EH (cell line): ENCODE measurements at regions not wholly inside any gene's neighbourhood (a gene's known extent, or its start where the extent isn't known, plus 50 kb on each side); places are given as distances from the start of the nearest gene placed in this dataset.
A peak's percentile ranks its signal among the peaks of the same experiment; 100 is the strongest.
"Not testable (repeated sequence)": the region's sequence is repeated elsewhere in the genome, so short reads cannot be mapped to it uniquely, and the experiment has no call there.

ENCODE experiments used
- DNase-seq: peaks from one replicate; pipeline ENCODE4 v3.0.0-alpha.2; 2015; ENCODE audit warnings: low read depth

DNA sequence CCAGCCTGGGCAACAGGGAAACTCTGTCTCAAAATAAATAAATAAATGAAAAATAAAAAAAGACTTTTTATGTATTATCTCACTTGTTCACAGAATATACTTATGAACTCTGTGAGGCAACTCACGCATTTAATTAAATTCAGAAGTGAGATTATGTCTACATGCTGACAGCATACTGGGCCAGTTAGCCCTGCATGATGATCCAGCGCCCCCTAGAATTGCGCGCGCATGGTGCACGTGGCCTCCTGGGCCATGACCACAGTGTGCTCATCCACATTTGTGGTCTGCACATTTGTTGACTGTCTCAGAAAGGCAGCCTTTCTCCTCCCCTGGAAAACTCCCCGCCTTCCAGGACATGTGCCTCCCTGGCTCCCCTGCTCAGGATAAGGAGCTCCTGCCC is 64.8 kb upstream of the METTL9 start:
- DNase-seq = not testable (repeated sequence)

- DNase-seq = not testable (repeated sequence)
Observed at GRCh38 chr16:21535201-21535600, 64.2 kb upstream of the METTL9 start.

DNA sequence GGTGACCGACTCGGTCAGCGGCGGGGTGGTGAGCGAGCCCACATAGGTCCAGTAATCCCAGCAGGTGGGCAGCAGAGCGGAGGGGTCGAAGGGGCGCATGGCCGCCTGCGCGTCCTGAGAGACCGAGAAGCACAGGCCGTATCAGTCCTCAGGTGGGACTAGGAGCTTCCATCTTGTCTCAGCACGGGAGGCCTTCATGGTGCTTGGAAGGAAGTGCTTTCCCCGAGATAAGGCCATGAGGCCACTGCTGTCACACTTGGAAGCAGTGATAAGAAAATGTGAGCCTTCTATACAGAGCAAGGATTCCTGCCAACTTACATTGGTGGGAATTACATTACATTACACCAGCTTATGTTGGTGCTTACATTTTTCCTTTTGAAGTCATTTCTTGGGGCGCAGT is 62.6 kb upstream of the METTL9 start:
- DNase-seq = not testable (repeated sequence)

- DNase-seq = not testable (repeated sequence)
Observed at GRCh38 chr16:21537598-21537997, 61.8 kb upstream of the METTL9 start.

DNA sequence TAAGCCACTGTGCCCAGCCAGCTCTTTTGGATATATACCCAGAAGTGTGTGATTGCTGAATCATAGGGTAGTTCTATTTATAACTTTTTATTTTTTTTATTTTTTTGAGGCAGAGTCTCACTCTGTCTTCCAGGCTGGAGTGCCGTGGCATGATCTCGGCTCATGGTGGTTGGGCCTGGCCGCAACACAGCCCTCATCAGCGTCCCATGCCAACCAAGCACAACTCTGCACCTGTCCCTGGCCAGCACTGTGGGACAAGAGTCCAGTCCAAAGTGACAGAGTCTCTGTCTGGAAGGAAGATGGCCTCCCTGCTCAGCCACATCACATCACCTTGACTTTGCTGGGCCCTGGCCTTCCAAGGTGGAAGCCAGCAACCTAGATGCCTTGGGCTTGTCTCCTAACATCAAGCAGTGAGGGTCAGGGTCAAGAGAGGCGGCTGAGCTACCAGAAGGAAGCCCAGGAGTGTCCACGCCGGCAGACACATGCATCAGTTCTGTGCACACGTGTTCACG is 60.2 kb upstream of the METTL9 start:
- not testable (repeated sequence) for DNase-seq

DNA sequence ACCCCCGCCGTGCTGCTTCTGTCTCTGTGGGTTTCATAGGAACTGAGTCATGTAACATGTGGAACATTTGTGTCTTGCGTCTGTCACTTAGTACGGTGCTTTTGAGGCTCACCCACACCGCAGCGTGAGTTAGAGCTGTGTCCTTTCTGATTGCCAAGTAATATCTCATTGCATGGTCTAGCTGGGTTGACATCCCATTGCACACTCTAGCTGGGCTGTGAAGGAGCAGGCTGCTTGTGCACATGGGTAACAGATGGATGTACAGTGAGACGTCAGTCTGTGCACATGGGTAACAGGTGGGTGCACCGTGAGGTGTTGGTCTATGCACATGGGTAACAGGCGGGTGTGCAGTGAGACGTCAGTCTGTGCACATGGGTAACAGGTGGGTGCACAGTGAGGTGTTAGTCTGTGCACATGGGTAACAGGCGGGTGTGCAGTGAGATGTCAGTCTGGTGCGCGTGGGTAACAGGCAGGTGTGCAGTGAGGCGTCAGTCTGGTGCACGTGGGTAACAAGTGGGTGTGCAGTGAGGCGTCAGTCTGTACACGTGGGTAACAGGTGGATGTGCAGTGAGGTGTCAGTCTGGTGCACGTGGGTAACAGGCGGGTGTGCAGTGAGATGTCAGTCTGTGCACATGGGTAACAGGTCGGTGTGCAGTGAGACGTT is 58.5 kb upstream of the METTL9 start:
- not testable (repeated sequence) for DNase-seq

GRCh38 chr16:21541611-21542051 is 57.7 kb upstream of the METTL9 start:
- peak; percentile 51 for DNase-seq

- not testable (repeated sequence) for DNase-seq
Observed at GRCh38 chr16:21542075-21542474, 57.3 kb upstream of the METTL9 start.

DNA sequence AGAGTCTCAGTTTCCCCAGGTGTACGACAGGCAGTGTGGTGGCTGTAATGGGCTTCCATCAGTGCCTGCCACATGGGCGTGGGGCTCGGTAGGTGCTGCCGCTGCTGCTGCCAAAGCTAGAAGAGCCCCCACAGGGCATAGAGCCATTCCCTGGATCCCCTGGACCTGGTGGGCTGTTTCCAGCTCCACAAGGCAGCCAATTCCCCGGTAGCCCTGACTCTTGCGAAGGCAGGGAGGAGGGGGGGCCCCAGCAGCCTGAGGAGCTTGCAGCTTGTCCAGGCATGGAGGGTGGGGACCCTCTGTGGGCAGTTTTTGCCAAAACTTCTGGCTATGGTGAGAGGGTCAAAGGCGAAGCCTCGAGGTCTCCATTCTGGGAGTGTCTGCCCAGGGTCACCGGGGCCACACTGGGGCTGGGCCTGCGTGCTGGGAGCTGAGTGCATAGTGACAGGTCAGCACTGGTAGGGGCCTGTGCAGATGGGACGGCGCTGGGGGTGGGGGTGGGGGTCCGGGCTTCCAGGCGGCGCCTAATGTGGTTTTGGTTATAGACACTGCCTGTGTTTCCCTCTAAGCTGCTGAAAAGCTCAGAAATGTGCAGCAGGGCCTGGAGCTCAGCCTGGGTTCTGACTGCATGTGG is 56.8 kb upstream of the METTL9 start:
- DNase-seq = not testable (repeated sequence)

GRCh38 chr16:21543151-21543836 is 56.1 kb upstream of the METTL9 start:
- DNase-seq = not testable (repeated sequence)

GRCh38 chr16:21545664-21546326 is 53.6 kb upstream of the METTL9 start:
- DNase-seq = not testable (repeated sequence)

GRCh38 chr16:21549396-21549795 is 50.0 kb upstream of the METTL9 start:
- DNase-seq = not testable (repeated sequence)
